ENCODE measurements at regions not wholly inside any gene's neighbourhood (a gene's known extent, or its start where the extent isn't known, plus 50 kb on each side); places are given as distances from the start of the nearest gene placed in this dataset.

GRCh38 chr15:26392956-26393355 is 379.9 kb downstream of the GABRB3 start:
- Histone ChIP-seq H3K27ac (replicated peaks) (no peak overlapping the region), H3K4me3 (replicated peaks; ENCODE audit: insufficient read depth, low read length) (no peak overlapping the region), H3K27me3 (ENCODE audit: insufficient read depth, poor library complexity, severe bottlenecking) (no peaks in the 10 kb centered on the region)
- no peak for DNase-seq (ENCODE audit: low read depth in 1 of 2, low spot score in 1 of 2)
- TF ChIP-seq POLR2AphosphoS5 (IDR thresholded peaks at IDR 0.05; ENCODE audit: low read depth) (no peak), SPI1 (IDR thresholded peaks at IDR 0.05; ENCODE audit: borderline replicate concordance, low read depth) (no peak)
- TF ChIP-seq, protein P1, sequence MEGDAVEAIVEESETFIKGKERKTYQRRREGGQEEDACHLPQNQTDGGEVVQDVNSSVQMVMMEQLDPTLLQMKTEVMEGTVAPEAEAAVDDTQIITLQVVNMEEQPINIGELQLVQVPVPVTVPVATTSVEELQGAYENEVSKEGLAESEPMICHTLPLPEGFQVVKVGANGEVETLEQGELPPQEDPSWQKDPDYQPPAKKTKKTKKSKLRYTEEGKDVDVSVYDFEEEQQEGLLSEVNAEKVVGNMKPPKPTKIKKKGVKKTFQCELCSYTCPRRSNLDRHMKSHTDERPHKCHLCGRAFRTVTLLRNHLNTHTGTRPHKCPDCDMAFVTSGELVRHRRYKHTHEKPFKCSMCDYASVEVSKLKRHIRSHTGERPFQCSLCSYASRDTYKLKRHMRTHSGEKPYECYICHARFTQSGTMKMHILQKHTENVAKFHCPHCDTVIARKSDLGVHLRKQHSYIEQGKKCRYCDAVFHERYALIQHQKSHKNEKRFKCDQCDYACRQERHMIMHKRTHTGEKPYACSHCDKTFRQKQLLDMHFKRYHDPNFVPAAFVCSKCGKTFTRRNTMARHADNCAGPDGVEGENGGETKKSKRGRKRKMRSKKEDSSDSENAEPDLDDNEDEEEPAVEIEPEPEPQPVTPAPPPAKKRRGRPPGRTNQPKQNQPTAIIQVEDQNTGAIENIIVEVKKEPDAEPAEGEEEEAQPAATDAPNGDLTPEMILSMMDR (IDR thresholded peaks at IDR 0.05; ENCODE audit: insufficient read depth, low read length), result no peak

- Histone ChIP-seq H3K27me3 (ENCODE audit: insufficient read depth, poor library complexity, severe bottlenecking) (no peaks in the 10 kb centered on the region), H3K4me3 (replicated peaks; ENCODE audit: insufficient read depth, low read length) (no peak overlapping the region), H3K27ac (replicated peaks) (no peak overlapping the region)
- DNase-seq (ENCODE audit: low read depth in 1 of 2, low spot score in 1 of 2), result no peak
- TF ChIP-seq SPI1 (IDR thresholded peaks at IDR 0.05; ENCODE audit: borderline replicate concordance, low read depth) (no peak), GABPA (IDR thresholded peaks at IDR 0.05; ENCODE audit: low read depth) (no peak), REST (IDR thresholded peaks at IDR 0.05; ENCODE audit: insufficient replicate concordance, low read depth) (no peak), POLR2AphosphoS5 (IDR thresholded peaks at IDR 0.05; ENCODE audit: low read depth) (no peak)
- TF ChIP-seq, protein P1 (IDR thresholded peaks at IDR 0.05; ENCODE audit: insufficient read depth, low read length), result no peak
These were observed 381.2 kb downstream of the GABRB3 start for GRCh38 chr15:26391567-26392194.

GRCh38 chr15:26382444-26383072 is 390.3 kb downstream of the GABRB3 start:
- TF ChIP-seq GABPA (IDR thresholded peaks at IDR 0.05; ENCODE audit: low read depth) (no peak), SPI1 (IDR thresholded peaks at IDR 0.05; ENCODE audit: borderline replicate concordance, low read depth) (no peak), REST (IDR thresholded peaks at IDR 0.05; ENCODE audit: insufficient replicate concordance, low read depth) (no peak), POLR2AphosphoS5 (IDR thresholded peaks at IDR 0.05; ENCODE audit: low read depth) (no peak)
- TF ChIP-seq, protein P1 (IDR thresholded peaks at IDR 0.05; ENCODE audit: insufficient read depth, low read length), result no peak
- H3K27ac ChIP-seq (replicated peaks), result no peak overlapping the region
- H3K27me3 ChIP-seq (ENCODE audit: insufficient read depth, poor library complexity, severe bottlenecking), result no peaks in the 10 kb centered on the region
- no peak for DNase-seq (ENCODE audit: low read depth in 1 of 2, low spot score in 1 of 2)
- no peak overlapping the region for H3K4me3 ChIP-seq (replicated peaks; ENCODE audit: insufficient read depth, low read length)

All from HL-60 (cell line).